ENCODE measurements at regions not wholly inside any gene's neighbourhood (a gene's known extent, or its start where the extent isn't known, plus 50 kb on each side); places are given as distances from the start of the nearest gene placed in this dataset.

DNA sequence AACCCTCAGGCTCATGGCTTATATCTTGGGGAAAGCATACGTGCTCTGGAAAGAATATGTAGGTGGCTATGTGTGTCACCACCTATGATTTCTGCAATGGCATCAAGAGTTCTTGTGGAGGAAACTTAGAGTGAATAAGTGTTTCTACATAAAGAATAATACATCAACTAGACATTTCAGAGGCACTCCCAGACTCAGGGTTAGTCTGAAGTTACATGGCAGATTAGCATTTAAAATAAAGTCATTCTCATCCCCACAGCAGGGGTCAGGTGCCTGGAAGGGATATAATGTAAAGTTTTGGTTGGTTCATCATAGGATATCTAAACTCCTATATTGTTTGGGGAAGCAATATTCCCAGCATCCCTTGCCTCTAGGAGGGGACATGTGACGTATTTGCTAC is 182.1 kb downstream of the PCTP start:
- TF ChIP-seq CTCF (IDR thresholded peaks at IDR 0.05; ENCODE audit: poor library complexity) (no peak), EZH2 (IDR thresholded peaks at IDR 0.05; ENCODE audit: borderline replicate concordance) (no peak)
